Endothelial cell of umbilical vein (primary cell): ENCODE measurements at regions not wholly inside any gene's neighbourhood (a gene's known extent, or its start where the extent isn't known, plus 50 kb on each side); places are given as distances from the start of the nearest gene placed in this dataset.

ENCODE experiments used
- BruUV-seq: library from RNA; stranded (reverse); fragments of 400-500 nt; replicated peaks from 2 replicates; lab custom pipeline; 2021; lab: Mats Ljungman, UMichigan
- CTCF ChIA-PET: fragments of 300-600, 350-600 bp; sonication (Branson Sonifier 250); formaldehyde crosslinking; loops from one replicate; lab custom pipeline; 2021; ENCODE audit warnings: antibody characterized with exemption, inconsistent platforms; lab: Charles Lee
- POLR2A ChIA-PET: fragments of 300-600, 350-600 bp; sonication (Branson Sonifier 250); formaldehyde crosslinking; loops from one replicate; lab custom pipeline; 2021; ENCODE audit warnings: antibody characterized with exemption, inconsistent platforms; lab: Charles Lee
- DNase-seq: peaks from one replicate; pipeline ENCODE4 v3.0.0-alpha.2; 2011; ENCODE audit warnings: low read depth, low spot score
- FAIRE-seq: peaks from 2 replicates; lab custom pipeline; 2011; peaks lifted over from hg19 to GRCh38; lab: Jason Lieb, UNC
- H2AFZ ChIP-seq: 2 replicates; pipeline ENCODE4 v1.6.0; 2012; ENCODE audit warnings: low read depth, low read length, control low read depth, inconsistent platforms
- H3K27ac ChIP-seq: 2 replicates; pipeline ENCODE4 v1.5.1; 2011; ENCODE audit warnings: low read depth, mild to moderate bottlenecking, control low read depth, low read length, moderate library complexity; ENCODE audit not compliant: insufficient read depth
- H3K27me3 ChIP-seq, 2 experiments: 2 replicates each; pipeline versions ENCODE4 v1.6.0 to v1.6.1; 2011; ENCODE audit warnings: low read length in 2 of 2, mixed read lengths in 1 of 2; ENCODE audit not compliant: control insufficient read depth in 2 of 2, insufficient read depth in 2 of 2
- H3K36me3 ChIP-seq, 2 experiments: 2 replicates in 1 of 2; 3 replicates in 1 of 2; pipeline ENCODE4 v1.5.1; 2011; ENCODE audit warnings: low read length in 2 of 2, mild to moderate bottlenecking in 1 of 2, moderate library complexity in 1 of 2; ENCODE audit not compliant: control insufficient read depth in 2 of 2, insufficient read depth in 2 of 2; ENCODE audit errors: extremely low read depth in 1 of 2
- H3K4me1 ChIP-seq: 3 replicates; pipeline ENCODE4 v1.5.1; 2011; ENCODE audit warnings: mild to moderate bottlenecking, low read length; ENCODE audit not compliant: control insufficient read depth, insufficient read depth; ENCODE audit errors: extremely low read depth
- H3K4me2 ChIP-seq: 2 replicates; pipeline ENCODE4 v1.6.1; 2011; ENCODE audit warnings: low read length, control low read depth, mixed read lengths; ENCODE audit not compliant: insufficient read depth
- H3K4me3 ChIP-seq, 3 experiments: fragments of 200-600 bp in 1 of 3; sonication (generic), shearing (Covaris generic) in 1 of 3; replicated peaks in 1 of 3; 2 replicates each; pipeline ENCODE4 v1.5.1; 2011 to 2016; ENCODE audit warnings: control low read depth in 3 of 3, low read length in 3 of 3, mild to moderate bottlenecking in 2 of 3, inconsistent platforms in 1 of 3, low read depth in 1 of 3, moderate library complexity in 1 of 3; ENCODE audit not compliant: insufficient read depth in 1 of 3
- H3K79me2 ChIP-seq: 2 replicates; pipeline ENCODE4 v1.6.0; 2012; ENCODE audit warnings: low read length, inconsistent platforms; ENCODE audit not compliant: control insufficient read depth, insufficient read depth
- H3K9ac ChIP-seq: replicated peaks from 2 replicates; pipeline ENCODE3; 2011; ENCODE audit warnings: low read length, control low read depth; ENCODE audit not compliant: insufficient read depth; ENCODE audit errors: extremely low read depth
- H3K9me1 ChIP-seq: replicated peaks from 3 replicates; pipeline ENCODE4 v1.6.0; 2011; ENCODE audit warnings: mild to moderate bottlenecking, low read length; ENCODE audit not compliant: control insufficient read depth, insufficient read depth; ENCODE audit errors: extremely low read depth
- H3K9me3 ChIP-seq: replicated peaks from 2 replicates; pipeline ENCODE4 v1.5.1; 2012; ENCODE audit warnings: low read length, inconsistent platforms; ENCODE audit not compliant: control insufficient read depth, insufficient read depth
- H4K20me1 ChIP-seq: replicated peaks from 2 replicates; pipeline ENCODE3; 2011; ENCODE audit warnings: mild to moderate bottlenecking, low read length; ENCODE audit not compliant: control insufficient read depth, insufficient read depth; ENCODE audit errors: extremely low read depth
- EZH2 ChIP-seq: IDR thresholded peaks from 2 replicates; pipeline ENCODE4 v1.6.1; 2012; ENCODE audit warnings: borderline replicate concordance, low read depth, mild to moderate bottlenecking, moderate library complexity, low read length, inconsistent platforms; ENCODE audit not compliant: severe bottlenecking
- FOS ChIP-seq: IDR thresholded peaks from 2 replicates; pipeline ENCODE4 v1.6.1; 2011; ENCODE audit warnings: mild to moderate bottlenecking, low read length, moderate library complexity, borderline replicate concordance; ENCODE audit not compliant: insufficient read depth
- GATA2 ChIP-seq: IDR thresholded peaks from 2 replicates; pipeline ENCODE4 v1.7.0; 2011; ENCODE audit warnings: low read depth, mild to moderate bottlenecking, moderate library complexity, mixed read lengths, low read length; ENCODE audit not compliant: insufficient read length, insufficient read depth
- JUN ChIP-seq: IDR thresholded peaks from 2 replicates; pipeline ENCODE4 v1.6.1; 2011; ENCODE audit warnings: borderline replicate concordance, low read depth; ENCODE audit not compliant: insufficient read length, insufficient read depth
- MAX ChIP-seq: IDR thresholded peaks from 2 replicates; pipeline ENCODE4 v1.6.1; 2011; ENCODE audit not compliant: insufficient read depth, insufficient read length
- MYC ChIP-seq: IDR thresholded peaks from one replicate; pipeline ENCODE4 v1.6.1; 2011; ENCODE audit warnings: mild to moderate bottlenecking, low read depth, low read length
- POLR2A ChIP-seq: IDR thresholded peaks from 2 replicates; pipeline ENCODE4 v1.6.1; 2012; ENCODE audit warnings: low read depth, mild to moderate bottlenecking, control low read depth, low read length
- POLR2AphosphoS5 ChIP-seq: IDR thresholded peaks from 2 replicates; pipeline ENCODE4 v1.6.1; 2012; ENCODE audit warnings: low read depth, mild to moderate bottlenecking, control low read depth, low read length, moderate library complexity; ENCODE audit not compliant: insufficient read depth
- dilution Hi-C: fragments of 300-500 bp; cut with MboI; formaldehyde crosslinking; loops from one replicate; pipeline ENCODE4 v1.15.0; 2019; ENCODE audit warnings: low sequenced_read_pairs; ENCODE audit not compliant: extremely low pct_ligation_motif_present
- intact Hi-C: fragments of 100-400 bp; cut with micrococcal nuclease; formaldehyde crosslinking; loops from one replicate; pipeline ENCODE4 v1.10.0; 2022
- TF ChIP-seq, protein P1 (sequence below), 2 donors: IDR thresholded peaks; 1 replicate in 1 of 2; 2 replicates in 1 of 2; pipeline ENCODE4 v1.5.1; 2011; ENCODE audit warnings: low read length in 2 of 2, mild to moderate bottlenecking in 2 of 2, moderate library complexity in 2 of 2, control low read depth in 1 of 2, inconsistent platforms in 1 of 2, low read depth in 1 of 2; ENCODE audit not compliant: insufficient read depth in 1 of 2; ENCODE audit errors: extremely low read depth in 1 of 2

DNA sequence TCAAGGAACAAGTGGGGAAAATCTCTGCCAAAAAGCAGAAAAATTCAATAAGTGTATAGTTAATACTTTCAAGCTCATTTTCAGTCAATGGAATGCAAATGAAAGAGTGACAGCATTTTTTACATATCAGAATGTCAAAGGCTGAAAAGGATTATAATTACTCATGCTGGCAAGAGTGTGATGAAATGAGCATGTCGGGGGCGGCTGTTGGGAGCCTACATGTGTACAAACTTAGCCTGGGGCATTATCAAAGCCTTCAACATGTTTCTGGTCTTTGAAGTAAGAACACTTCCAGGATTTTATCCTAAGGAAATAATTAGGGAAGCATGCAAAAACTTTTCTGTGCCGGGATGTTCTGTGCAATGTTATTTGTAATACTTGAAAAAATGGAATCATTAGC lies 221.7 kb upstream of the LYZL1 start:
- H3K9ac ChIP-seq, result no peak overlapping the region
- H3K4me1 ChIP-seq, result no peaks in the 10 kb centered on the region
- H2AFZ ChIP-seq, result no peak overlapping the region
- ChIA-PET CTCF (interaction anchor here (0.8 to 1.4 kb wide), 2 partner anchors 9 to 15 kb away, joined by 3 to 4 read pairs; no protein-coding TSS in a partner anchor), POLR2A (no interaction called here)
- no peaks in the 10 kb centered on the region for H3K9me3 ChIP-seq
- no peak for FAIRE-seq
- no peak for DNase-seq
- H3K36me3 ChIP-seq, result no peaks in the 10 kb centered on the region
- H3K79me2 ChIP-seq, result no peaks in the 10 kb centered on the region
- BruUV-seq, result no TSS peak
- H3K4me3 ChIP-seq, result no peak overlapping the region
- no peaks in the 10 kb centered on the region for H4K20me1 ChIP-seq
- H3K4me2 ChIP-seq, result no peak overlapping the region
- peaks cover 6 to 7% of the 10 kb centered on the region in 2 experiments for H3K27me3 ChIP-seq
- H3K9me1 ChIP-seq, result no peaks in the 10 kb centered on the region
- H3K27ac ChIP-seq, result no peak overlapping the region
- TF ChIP-seq POLR2A, result no peak
- TF ChIP-seq JUN, result no peak
- TF ChIP-seq FOS, result no peak
- TF ChIP-seq POLR2AphosphoS5, result no peak
- no peak for TF ChIP-seq GATA2
- dilution Hi-C loops (no loop called here), intact Hi-C loops (no loop called here)

GRCh38 chr10:29067628-29068027 lies 221.2 kb upstream of the LYZL1 start:
- Histone ChIP-seq H2AFZ (no peak overlapping the region), H3K27ac (no peak overlapping the region), H3K9me1 (no peaks in the 10 kb centered on the region), H3K4me3 (no peak overlapping the region), H3K9ac (no peak overlapping the region), H3K4me2 (no peak overlapping the region), H3K79me2 (no peaks in the 10 kb centered on the region), H4K20me1 (no peaks in the 10 kb centered on the region), H3K4me1 (no peaks in the 10 kb centered on the region), H3K27me3 (peaks cover 6 to 7% of the 10 kb centered on the region in 2 experiments), H3K9me3 (no peaks in the 10 kb centered on the region), H3K36me3 (no peaks in the 10 kb centered on the region)
- ChIA-PET POLR2A (no interaction called here), CTCF (interaction anchor here (0.6 to 2.2 kb wide), 3 partner anchors 11 to 63 kb away, joined by 3 to 7 read pairs (median 4); no protein-coding TSS in a partner anchor)
- DNase-seq (no peak), FAIRE-seq (no peak)
- intact Hi-C loops, result no loop called here
- no TSS peak for BruUV-seq
- TF ChIP-seq JUN (no peak), MAX (no peak), POLR2AphosphoS5 (no peak), EZH2 (no peak), FOS (no peak), MYC (no peak), POLR2A (no peak), GATA2 (no peak)
- TF ChIP-seq, protein P1, sequence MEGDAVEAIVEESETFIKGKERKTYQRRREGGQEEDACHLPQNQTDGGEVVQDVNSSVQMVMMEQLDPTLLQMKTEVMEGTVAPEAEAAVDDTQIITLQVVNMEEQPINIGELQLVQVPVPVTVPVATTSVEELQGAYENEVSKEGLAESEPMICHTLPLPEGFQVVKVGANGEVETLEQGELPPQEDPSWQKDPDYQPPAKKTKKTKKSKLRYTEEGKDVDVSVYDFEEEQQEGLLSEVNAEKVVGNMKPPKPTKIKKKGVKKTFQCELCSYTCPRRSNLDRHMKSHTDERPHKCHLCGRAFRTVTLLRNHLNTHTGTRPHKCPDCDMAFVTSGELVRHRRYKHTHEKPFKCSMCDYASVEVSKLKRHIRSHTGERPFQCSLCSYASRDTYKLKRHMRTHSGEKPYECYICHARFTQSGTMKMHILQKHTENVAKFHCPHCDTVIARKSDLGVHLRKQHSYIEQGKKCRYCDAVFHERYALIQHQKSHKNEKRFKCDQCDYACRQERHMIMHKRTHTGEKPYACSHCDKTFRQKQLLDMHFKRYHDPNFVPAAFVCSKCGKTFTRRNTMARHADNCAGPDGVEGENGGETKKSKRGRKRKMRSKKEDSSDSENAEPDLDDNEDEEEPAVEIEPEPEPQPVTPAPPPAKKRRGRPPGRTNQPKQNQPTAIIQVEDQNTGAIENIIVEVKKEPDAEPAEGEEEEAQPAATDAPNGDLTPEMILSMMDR (IDR thresholded peaks at IDR 0.05; ENCODE audit: extremely low read depth in 1 of 2, insufficient read depth in 1 of 2, low read depth in 1 of 2, low read length in 2 of 2), result no peak
- dilution Hi-C loops, result no loop called here
